NCI-H446 (cell line): ENCODE measurements at regions not wholly inside any gene's neighbourhood (a gene's known extent, or its start where the extent isn't known, plus 50 kb on each side); places are given as distances from the start of the nearest gene placed in this dataset.

Experiments
- DNase-seq, 2 experiments: peaks; one replicate each; lab custom pipeline; 2025; lab: John Stamatoyannopoulos, UW

DNA sequence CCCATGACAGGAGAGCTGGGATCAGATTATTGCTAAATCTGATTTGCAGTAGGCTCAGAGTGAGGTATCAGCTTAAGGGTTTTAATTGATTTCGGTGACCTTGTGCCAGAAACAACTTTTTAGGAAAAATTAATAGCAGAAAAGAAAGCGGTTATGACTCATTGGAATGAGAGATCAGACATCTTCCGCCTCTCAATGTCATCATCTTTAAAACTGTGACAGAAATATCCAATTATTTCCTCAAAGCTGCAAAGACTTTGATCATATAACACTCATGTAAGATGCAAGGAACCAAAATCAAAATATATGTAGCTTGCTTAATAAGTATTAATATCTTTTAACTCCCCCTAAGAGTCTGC is 190.1 kb upstream of the FOXF1 start:
- DNase-seq, result no peak

DNA sequence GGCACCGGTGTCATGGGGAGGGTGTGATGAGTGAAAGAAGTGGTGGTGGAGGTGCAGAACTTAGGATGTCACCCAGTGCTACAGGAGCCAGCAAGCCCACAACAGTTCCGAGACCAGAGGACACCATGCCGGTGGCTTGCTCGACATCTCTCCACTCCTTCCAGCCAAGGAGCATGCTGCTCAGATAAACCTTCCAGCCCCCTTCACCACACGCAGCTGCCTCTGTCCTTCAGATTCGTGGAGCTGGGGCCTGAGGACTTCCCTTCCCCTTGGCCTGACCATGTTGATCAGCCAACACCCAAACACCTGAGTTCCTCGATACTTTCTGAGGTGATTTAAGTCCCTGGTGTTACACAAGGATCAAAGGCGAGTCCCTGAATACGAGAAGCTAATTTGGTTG is 188.8 kb upstream of the FOXF1 start:
- no peak for DNase-seq

DNA sequence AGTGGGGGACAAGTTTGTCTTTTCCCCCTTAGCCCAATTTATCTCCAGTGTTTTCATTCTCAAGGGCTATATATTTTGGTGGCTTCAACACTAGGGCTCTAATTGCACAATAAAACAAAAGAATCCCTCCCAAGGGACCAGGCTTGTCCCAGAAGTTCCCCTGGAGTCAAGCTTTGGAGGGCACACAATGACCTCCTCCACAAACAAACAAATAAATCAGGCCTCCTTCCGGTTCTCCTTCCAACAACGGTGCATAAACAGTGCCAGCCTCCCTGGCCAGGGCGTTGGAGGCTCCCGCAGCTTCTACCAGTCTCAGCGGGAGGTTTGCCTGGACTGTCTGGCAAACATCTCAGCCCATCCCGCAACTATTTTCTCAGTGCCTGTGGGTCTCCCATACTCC is 188.0 kb upstream of the FOXF1 start:
- no peak for DNase-seq

DNA sequence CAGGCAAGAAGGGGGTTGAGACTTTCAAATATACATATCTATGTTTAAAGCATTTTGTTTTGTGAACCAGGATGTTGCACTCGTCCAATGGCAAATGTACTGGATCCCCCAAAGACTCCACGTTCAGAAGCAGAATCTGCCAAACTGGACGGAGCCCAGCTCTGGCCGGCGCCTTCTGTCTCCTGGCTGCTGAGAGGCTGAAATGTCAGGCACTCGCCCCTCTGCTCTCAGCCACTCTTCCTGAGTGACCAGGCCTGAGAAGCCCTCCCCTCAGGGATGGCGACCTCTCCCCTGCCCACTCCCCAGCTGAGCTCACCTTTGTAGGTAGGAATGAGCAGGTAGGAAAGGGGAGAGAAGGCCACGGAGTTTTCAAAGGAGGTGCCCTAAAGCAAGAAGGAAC is 187.5 kb upstream of the FOXF1 start:
- no peak for DNase-seq

DNA sequence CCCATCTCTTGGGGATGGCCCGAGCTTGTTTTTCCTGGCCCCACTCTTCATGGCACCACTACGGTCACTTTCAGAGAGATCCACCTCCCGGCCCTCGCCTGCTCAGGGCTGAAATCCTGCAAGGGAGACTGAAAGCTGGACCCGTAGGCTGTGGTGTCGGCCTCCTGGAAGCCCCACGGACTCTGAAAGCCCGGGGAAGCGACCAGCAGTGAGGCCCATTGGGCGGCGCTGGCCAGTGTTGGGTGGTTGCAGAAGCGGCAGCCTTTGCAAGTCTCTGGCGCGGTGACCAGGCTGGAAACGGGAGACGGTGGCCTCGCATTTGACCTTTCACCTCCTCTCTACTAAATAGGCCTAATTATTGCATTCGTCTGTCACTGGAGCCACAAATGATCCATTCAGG is 186.0 kb upstream of the FOXF1 start:
- no peak for DNase-seq

DNA sequence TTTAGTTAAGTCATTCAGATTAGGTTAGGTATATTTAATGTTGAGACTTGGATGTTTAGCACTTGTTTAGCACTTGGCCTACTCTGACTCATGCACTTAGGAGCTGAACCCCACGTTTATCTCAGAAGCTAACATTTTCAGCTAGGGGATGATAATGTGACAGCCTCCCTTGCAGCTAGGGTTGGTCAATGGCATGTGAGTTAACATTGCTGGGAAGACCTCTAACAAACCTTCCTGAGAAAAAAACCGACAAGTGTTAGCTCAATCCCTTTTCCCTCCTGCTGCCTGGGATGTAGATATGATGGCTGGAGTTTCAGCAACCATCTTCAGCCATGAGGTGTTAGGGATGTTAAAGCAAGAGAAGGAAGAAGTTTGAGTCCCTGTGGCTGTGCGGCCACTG is 185.0 kb upstream of the FOXF1 start:
- DNase-seq, result no peak

DNA sequence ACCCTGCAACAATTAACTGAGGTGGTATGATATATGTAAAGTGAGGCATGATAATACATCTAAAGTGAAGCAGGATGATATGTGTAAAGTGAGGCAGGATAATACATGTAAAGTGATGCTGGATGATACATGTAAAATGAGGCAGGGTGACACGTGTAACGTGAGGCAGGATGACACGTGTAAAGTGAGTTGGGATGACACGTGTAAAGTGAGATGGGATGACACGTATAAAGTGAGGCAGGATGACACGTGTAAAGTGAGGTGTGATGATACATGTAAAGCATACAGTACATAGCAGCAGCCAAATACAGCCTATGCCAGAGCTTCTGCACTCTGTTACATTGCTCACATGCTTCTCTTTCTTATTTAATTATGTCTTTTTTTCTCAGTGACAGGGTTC is 184.4 kb upstream of the FOXF1 start:
- no peak for DNase-seq

DNA sequence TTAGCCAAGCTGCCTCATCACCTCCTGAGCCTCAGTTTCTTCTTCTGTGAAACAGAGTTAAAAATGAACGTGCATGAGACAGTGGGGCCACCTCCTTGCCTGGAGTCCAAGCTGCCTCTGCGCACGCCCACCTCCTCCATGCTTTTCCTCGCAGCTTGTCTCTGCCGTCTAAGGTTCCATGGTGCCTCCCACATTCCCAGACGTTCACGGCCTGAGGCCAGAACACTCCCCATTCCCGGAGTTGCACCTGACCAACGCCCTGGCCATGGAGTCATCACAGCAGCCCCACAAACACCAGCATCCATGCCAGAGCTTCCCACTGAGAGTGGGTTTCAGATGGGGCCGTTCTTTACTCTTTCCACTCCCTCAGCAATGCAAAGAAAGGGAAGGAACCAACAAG is 183.0 kb upstream of the FOXF1 start:
- no peak for DNase-seq

DNA sequence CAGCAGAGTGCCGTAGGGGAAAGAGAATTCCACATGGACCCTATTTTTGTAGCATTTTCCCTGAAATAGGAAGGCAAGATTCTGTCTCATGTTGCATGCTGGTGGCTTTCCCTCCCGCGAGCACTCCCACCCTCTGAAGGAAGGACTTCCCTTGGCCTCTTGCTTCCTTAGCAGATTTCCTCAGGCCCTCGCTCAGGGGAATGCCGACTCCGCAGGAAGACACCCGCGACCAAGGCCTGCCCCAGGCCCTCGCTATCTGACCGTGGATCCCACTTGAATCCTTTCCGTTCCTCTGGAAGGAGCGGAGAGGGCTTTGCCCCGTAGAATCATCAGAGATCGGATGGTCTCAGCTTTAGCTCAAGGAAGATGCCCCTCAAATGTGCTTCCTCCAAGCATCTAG is 179.4 kb upstream of the FOXF1 start:
- DNase-seq, result no peak

DNA sequence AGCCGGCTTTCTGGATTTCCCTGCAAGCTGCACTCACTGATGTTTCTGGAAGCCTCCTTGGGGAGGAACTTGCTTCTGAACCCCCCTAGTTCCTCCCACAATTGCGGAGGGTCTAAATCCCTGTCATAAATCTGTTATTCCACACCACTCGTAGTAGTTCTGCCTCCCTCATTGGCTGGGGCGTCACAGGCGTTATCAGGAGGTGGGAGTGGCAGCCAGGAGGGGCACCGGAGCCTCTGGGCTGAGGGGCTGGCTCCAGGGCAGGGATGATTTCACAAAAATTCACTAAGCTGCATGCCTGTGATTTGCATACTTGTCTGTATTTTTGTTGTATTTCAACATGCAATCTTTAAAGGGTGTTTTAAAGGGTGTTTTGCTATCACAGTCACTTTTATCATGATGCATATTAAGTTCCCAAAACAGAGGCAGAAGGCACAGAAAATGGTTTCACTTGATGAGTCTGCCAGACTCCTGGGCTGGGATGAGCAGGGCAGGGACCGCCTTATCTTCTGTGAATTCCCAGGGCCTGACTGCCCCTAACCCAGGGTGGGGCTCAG is 176.2 kb upstream of the FOXF1 start:
- no peak for DNase-seq

DNA sequence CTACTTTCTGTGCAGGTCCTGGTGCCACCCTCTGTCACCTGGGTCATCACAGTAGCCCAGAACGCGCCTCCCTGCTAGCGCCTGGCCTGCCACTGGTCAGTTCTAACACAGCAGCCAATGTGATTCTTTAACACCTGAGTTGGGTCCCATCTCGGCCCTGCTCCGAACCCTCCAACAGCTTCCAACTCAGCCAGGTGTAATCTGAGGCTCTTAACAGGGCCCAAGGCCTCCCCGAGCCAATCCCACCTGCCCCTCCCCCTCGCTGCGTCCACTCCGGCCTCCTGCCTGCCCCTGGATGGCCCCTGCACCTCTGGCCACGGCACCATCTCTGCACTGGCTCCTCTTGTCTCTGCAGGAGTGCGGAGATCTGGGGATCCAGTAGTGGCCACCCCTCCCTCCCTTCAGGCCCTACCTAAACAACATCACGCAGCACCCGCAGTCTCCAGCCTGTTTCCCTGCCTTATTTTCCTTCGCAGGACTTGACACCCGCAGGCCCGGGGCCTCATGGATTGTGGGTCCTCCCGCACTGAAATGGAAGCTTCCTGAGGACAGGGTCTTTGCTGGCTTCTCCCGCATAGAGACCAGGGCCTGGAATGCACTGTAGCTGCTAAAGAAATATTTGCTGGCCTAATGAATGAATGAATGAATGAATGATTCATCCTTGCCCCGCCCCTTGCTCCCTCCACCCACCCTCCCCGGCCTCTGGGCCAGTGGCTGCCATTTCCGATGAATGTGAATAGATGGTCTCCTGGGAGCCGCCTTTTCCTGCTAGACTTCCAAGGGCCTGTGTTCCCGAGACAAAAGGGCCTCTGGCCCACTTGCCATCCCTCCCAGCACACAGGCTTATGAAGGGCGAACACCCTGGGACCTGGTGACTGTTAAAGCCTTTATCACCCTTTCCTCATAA is 174.8 kb upstream of the FOXF1 start:
- DNase-seq, result no peak

DNA sequence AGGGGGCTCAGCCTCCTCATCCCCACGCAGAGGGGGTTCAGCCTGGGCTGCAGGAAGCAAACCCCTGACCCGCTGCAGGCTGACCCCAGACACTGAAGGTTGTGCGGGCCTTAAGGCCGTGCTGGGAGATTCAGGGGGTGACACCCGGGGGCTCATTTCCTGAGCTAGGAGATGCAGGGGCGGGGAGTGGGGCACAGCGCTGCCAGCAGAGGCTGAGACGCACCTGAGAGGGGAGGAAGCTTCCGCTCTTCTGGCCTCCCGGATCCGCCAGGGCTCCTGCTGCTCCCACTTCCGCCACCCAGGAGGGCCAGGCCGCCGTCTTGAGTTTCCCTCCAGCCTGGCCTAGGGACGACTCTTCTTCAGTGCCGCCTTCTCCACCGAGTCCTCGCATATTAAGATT is 173.2 kb upstream of the FOXF1 start:
- DNase-seq, result no peak

DNA sequence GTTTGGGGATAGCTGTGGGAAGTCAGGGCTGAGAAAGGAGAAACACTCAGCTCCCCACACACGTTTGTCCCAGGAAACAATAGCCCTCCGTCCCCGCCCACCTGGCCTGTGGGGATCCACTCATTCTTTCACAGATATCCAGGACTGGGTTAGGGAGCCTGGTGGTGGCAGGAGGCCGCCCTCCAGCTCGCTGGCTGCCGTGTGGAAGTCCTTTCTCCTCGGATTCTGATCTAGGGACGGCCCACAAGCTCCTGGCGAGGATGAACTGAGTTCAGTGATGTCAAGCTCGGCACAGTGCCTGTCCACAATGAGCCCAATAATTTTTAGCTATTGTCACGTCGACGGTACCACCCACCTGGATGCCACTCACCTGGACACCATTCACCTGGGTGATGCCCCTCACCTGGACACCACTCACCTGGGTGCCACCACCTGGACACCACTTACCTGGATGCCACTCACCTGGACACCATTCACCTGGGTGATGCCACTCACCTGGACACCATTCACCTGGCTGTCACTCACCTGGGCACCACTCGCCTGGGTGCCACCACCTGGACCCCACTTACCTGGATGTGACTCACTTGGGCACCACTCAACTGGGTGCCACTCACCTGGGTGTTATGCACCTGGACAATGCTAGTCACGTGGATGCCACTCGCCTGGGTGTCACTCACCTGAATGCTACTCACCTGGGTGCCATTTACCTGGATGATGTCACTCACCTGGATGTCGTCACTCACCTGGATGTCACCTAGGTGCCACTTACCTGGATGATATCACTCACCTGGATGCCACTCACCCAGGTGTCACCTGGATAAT is 172.5 kb upstream of the FOXF1 start:
- no peak for DNase-seq

DNA sequence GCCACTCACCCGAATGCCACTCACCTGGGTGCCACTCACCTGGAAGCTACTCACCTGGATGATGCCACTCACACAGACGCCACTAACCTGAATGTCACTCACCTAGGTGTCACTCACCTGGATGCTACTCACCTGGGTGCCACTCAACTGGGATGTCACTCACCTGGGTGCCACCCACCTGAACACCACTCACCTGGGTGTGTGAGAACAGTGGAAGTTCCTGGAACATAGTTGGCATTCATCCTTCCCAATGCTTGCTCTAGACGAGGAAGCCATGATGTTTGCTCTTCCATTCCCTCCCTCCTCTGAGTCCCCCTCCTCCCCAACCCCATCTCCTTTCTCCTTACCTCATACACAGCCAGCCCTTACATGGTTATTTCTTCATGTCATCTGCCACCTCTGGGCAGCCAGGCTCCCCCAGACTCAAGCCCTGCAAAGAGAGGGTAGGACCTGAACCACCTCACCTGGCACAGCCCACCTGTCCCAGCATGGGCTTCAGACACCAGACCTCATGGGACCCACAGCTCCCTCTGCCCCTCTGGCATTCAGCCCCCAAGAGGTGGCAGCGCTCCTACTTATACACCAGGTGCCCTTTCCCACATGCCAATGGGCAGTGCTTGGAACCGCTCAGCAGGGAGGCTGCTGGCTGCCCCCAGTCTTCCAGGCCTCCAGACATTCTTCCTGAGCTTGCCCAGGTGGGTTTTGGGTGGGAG is 171.8 kb upstream of the FOXF1 start:
- DNase-seq, result no peak

DNA sequence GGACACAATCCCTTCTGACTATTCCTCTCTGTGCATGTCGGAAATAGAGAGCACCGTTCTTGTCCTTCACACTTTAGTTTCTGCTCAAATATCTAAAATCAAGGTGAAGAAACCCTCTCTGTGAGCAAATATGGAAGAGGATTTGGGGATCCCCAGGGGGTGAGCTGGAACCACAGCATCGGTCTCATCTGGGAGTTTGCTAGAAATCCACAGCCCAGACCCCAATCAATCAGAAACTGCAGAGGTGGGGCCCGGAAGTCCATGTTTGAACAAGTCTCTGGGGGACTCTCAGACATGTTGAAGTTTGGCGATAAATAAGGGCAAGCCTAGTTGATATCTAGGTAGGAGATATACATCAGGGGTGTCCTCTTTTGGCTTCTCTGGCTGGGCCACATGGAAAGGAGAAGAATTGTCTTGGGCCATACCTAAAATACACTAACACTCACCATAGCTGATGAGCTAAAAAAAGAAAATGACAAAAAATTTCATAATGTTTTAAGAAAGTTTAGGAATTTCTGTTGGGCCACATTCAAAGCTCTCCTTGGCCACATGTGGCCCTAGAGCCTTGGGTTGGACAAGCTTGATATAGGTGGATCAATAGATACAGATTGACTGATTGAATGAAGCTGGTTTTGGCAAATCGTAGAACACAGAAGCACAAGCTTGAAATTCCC is 168.0 kb upstream of the FOXF1 start:
- DNase-seq, result no peak

DNA sequence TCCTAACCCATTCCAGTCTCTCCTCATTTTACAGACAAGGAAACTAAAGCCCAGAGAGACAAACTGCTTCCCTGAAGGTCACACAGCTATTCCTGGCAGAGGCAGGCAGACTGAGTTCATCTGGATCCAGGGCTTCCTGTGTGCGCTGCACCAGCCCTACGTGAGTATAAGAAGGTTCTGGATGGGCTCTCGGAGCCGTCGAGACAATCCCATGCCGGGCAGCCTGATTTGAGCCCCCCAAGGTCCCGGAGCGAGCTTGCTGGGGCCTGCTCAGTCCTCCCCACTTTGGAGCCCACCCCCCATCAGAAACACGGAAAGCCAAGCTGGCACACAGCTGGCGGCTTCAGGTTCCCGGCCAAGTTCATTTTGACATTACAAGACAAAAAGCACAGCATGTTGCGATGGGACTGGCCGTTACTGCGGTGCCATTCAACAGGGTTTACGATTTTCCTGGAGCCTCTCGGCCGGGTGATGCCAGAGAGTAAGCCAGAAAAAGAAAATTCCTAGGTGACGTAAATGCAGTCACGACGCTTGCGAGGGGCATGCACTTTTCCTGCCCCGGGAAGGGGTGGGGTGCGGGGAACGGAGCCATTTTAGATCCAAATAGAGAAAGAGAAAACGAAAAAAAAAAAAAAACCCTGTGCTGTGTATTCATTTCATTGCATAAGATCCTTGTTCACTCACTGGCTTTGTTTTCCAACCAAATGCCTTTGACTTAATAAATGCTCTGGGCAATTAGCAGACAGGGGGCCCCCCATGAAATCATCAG is 167.1 kb upstream of the FOXF1 start:
- DNase-seq, result no peak

DNA sequence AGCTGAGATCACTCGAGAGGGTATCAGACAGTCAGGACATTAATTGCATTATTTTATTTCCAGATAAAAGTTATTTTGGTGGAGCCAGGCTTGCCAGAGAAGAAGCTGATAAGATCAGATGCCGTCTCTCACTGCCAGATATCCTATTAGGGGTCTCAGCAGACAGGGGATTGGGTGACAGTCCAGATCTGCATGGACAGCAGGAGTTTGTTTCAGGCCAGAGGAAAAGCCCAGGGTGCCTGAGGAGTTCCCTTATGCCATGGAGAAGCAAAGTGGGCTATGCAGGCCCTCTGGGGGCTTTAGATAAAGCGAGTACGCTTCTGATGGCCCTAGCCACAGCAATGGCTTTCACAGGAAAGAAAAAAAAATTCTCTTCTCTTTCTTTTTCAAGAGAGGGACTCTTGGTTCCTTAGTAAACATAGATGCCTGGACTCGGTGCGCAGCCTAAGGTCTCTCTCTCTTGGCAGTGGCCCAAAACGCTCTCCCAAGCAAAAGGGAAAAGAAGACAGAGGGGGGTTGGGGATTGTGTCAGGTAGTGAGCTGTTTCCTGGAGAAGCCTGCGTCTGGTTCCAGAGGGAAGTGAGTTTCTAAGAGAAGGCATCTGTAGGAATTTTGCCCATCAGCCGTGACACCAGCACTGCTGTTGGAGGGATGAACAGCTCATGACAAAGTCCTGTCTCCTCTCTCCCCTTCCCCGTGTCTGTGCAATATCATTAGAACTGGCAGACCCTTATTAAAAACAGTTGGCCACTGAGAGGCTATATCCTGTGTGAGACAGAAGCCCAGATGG is 166.3 kb upstream of the FOXF1 start:
- DNase-seq, result no peak

DNA sequence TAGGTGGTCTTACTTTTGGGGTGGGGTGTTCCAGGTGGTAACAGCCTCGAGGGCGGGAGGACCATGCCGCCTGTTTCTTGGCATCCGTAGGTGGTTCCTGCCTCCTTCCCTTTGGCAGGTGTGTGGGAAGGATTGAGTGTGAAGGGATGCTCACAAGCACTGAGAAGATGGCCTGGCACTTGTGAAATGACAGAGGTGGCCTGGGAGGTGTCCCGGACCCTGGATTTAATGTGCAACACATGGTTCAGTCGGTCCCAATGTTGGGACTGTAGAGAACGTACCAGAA is 165.8 kb upstream of the FOXF1 start:
- DNase-seq, result no peak

DNA sequence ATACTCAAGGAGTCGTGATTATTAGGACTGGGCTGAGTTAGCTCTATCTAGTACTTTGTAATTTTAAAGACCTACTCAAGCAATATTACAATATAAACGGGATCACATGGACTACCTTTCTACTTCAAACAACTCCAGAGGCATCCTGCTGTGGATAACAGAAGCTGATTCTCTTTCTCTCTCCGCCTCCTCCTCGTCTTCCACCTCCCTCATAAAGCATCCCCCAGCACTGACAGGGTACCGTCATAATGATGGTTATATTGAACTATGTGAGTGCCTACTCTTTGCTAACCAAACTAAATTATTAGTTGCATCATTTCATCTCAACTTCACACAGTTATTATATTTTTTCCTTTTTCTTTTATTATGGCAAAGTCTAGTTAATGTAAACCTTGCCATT is 165.4 kb upstream of the FOXF1 start:
- no peak for DNase-seq

DNA sequence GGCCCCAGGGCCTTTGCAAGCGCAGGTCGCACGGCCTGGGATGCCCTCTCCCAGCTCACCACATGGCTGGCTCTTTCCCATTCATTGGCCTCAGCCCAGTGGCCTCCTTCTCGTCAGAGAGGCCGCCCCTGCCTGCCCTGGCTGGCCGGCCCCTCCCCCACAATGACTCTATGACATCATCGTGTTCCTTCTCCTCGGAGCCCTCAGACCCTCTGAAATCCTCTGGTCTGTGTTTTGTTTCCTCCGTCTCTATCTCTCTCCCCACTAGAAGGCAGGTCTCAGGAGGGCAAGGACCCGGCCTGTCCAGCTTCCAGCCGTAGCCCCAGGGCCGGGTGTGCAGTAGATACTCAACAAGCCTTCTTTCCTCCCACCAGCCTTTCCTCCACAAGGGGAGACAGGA is 164.8 kb upstream of the FOXF1 start:
- no peak for DNase-seq

DNA sequence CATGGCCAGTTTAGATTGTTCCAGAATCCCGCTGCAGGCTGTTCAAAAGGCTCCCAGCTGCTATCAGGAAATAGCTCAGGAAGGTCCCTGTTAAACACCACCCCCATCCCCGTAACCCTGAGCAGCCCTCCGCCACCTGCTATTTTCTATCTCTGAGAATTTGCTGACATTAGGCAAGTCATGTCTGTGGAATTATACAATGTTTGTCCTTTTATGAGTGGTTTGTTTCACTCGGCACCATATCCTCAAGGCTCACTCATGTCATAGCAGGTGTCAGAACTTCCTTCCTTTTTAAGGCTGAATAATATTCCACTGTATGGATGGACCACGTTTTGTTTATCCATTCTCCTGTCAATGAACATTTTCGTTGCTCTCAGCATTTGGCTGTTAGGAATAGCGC is 164.3 kb upstream of the FOXF1 start:
- DNase-seq, result no peak
